GM21619 (cell line): ENCODE measurements at regions not wholly inside any gene's neighbourhood (a gene's known extent, or its start where the extent isn't known, plus 50 kb on each side); places are given as distances from the start of the nearest gene placed in this dataset.

ENCODE experiments used
- ATAC-seq: cut with Tn5 transposase; IDR thresholded peaks from one replicate; pipeline ENCODE4 v1.9.1; 2021; ENCODE audit not compliant: unreplicated experiment

DNA sequence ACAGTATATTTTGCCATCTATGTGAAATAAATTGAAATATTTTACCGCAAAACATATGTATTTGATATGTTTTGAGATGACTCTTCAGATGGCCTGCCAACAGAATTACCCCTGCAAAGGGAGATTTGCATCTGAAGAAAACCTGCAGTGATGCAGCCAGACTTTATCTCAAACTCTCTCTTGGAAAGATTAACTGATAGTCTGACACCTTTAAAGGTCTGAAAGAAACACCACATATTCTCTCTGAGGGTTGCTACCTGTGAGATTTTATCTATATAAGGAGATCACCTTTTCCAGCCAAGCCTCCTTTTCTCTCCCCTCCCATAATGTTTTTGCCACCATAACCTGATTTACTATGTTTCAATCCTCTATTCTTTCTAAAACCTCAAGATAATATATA is 1106.3 kb upstream of the IGFBP7 start:
- ATAC-seq, result no peak

DNA sequence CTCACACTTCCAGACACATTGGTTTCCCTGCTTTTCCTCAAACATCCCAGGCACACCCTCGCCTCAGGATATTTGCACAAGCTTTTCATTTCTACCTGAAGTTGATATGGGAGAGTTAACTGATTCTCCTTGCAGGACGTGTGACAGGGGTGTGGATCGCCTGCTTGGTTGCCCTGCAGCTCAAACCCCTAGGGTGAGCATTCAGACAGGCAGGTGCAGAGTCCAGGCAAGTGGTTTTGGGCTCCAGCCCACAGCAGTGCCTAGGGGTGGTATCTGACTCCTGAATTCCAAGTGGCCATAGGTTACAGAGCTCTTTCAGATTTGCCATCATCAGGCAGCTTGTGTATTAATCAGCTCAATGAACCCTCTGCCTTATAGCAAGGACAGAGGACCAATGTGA is 1104.2 kb upstream of the IGFBP7 start:
- ATAC-seq, result no peak

DNA sequence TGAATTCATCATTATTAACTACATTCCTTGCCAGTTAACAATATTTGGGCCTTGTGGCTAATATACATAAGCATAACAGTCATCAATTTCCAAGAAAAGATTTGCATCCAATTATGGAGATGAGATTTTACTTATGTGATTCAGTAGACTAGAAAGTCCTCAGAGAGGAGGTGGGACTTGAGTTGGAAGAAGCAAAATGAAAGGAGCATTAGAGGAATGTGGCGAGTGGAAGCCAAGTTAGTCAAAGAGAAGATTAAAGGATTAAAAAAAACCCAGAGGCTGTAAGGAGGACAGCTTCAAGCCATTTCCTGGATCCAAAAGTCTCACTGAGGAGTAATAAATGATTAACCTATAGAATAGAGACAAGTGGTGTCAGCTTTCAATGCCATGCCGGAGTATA is 1099.4 kb upstream of the IGFBP7 start:
- ATAC-seq, result no peak

DNA sequence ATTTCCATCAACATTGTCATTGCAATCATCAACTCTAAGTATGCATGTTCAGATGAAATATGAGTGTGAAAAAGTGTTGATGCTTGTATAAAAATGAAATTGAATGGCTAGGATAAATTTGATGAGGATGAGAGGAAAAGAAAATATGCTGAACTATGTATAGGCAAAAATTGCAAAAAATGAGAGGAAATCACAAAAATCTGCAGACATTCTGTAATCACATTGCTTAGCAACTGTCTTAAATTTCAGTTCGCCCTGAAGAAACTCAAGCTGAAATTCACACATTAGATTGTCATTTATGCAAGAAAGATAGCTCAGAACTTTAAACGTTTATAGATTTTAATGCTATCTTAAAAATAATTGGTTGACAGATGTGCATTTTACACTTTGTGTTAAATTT is 1098.8 kb upstream of the IGFBP7 start:
- no peak for ATAC-seq

DNA sequence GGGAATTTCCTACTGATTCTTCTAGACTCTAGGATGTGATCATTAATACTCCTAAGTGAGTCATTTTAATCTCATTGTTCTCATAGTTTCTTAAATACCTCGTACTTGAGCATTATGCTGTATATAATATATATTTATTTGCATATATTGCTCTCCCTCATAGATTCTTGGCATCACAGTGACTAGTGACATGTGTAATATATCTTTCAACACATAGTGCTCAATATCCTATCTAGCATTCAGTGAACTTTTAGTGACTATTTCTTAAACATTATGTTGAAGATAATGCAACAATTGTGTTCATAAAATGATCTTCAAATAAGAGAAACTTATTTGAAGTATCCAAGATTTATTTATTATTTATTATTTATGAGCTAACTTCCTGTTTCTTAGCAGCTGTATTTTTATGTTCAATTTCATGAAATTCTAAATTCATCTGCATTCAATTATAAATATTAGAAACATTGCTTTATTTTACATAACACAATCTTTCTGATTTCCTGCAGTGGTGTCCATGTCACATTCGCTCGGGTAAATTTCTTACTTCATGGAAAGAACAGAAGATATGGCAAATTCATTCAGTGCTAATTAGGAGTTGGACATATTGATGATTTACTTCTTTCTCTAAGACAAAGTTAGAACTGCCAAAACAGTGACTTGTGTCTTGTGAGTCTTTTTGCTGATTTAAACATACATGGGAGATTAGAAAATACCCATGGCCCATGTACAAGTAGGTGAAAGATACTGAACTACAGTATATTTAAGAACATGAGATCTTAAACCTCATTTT is 1095.5 kb upstream of the IGFBP7 start:
- no peak for ATAC-seq

DNA sequence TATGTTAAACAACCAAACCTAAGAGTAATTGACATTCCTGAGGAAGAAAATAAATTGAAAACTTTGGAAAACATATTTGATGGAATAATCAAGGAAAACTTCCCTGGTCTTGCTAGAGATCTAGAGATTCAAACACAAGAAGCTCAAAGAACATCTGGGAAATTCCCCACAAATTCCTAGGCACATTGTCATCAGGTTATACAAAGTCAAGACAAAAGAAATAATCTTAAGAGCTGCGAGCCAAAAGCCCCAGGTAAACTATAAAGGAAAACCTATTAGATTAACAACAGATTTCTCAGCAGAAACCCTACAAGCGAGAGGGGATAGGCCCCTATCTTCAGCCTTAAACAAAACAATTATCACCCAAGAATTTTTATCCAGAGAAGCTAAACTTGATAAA is 1082.0 kb upstream of the IGFBP7 start:
- ATAC-seq, result no peak

DNA sequence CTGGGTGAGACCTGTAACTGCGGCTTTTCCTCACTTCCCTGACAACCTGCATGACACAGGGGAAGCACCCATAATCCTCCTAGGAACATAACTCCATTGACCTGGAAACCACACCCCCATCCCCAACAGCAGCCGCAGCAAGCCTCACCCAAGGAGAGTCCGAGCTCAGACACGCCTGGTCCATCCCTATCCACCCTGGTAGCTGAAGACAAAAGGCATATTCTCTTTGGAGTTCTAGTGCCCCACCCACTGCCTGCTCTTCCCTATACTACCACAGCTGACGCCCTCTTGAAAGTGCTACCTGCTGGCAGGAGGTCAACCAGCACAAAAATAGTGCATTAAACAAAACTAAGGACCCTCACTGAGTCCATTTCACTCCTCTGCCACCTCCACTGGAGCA is 1080.9 kb upstream of the IGFBP7 start:
- ATAC-seq, result no peak

DNA sequence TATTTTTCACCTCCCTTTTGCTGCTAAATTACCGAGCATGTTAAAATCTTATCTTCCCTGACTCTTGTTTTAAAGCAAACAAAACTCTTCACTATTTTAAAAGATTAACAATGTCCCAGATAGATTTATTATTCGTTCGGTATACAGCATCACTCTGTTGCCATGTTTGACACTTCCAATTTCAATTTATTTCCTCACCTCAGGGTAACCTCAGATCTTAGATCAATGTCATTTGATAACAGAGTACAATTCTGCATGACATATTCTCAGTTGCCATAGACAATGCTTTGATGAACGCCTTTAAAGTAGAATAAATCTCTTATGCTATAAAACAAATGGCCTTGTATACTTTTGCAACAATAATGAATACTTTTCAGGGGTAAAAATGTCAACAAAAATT is 1078.1 kb upstream of the IGFBP7 start:
- no peak for ATAC-seq

DNA sequence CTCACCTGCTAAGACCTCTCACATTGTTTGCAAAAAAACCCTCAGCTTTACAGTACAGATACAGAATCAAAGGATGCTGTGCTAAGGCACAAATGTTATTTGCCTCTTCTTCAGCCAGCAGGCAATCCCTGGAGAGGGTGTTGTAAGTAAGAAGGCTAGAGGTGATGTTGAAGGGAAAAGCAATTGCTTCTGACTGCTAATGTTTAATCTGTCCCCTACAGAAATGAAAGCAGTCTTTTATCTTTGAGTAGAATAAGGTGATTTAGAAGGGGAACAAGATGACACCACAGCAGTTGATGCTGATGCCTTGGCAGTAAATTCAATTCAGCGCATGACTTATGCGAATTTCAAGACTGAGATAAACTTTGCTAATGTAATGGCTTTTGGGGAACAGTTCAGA is 1064.8 kb upstream of the IGFBP7 start:
- no peak for ATAC-seq

DNA sequence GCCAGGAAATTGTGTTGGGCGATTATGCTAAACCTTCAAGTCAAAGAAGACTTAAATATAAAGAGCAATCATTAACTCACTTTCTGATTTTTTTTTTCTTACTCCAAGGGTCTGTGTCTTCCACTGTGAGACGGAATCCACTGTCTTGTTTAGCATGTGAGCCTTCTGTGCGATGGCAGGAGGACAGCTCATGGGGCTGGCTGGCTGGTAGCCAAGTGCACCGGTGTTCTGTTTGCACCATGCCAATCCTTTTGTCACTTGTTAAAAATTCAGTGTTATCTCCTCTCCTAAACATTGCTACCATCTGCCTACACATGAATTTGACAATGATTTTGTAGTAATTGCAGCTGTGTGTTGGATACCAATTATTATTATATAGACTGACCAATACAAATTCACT is 1056.3 kb upstream of the IGFBP7 start:
- ATAC-seq, result no peak

DNA sequence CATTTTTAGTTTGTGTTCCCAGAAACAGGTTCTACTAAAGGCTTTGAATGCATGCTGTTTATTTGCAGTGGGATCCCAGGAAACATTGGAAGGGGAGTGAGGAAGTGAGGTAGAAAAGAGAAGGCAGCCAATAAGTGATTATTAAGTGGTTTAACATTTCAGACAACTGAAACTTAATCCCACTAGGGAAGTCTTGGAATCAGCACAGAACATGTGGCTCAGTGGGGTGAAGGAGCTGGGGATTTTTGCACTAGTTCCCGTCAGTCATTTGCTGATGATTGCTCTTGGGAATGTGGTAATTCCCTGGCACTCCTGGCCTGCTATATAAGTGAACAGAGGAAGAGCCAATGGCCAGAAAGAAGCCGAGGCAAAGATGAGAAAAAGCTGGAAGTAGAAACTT is 1053.0 kb upstream of the IGFBP7 start:
- ATAC-seq, result no peak

DNA sequence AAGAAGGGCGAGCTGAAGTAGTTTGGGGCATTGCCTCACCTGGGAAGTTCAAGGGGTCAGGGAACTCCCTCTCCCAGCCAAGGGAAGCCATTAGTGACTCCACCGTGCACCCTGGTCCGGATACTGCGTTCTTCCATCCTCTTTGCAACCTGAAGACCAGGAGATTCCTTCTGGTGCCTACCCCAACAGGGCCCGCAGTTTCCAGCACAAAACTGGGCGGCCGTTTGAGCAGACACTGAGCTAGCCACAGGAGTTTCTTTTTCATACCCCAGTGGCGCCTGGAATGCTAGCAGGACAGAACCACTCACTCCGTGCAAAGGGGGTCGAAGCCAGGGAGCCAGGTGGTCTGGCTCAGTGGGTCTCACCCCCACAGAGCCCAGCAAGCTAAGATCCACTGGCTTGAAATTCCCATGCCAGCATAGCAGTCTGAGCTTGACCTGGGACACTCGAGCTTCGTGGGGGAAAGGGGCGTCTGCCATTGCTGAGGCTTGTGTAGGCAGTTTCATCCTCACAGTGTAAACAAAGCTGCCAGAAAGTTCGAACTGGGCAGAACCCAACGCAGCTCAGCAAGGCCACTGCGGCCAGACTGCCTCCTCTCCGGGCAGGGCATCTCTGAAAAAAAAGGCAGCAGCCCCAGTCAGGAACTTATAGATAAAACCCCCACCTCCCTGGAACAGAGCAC is 1039.4 kb upstream of the IGFBP7 start:
- no peak for ATAC-seq

DNA sequence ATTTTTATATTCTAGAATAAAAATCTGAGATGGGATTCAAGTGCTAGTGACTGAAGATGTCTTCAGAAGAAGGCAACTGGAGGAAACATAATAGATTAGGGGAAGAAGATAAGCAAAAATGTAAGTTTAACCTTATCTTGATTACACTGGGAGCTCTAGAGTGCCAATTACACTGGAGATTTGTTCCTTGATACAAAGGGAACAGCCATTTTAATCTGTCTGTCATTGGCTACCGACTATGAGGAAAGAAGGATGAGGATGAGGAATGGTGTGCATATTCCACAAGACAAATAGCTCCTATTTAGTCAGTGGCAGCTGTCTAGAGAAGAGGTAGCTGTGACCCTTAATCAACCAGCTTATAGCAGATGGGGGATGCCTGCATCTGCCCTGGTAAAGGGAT is 1034.5 kb upstream of the IGFBP7 start:
- ATAC-seq, result no peak

DNA sequence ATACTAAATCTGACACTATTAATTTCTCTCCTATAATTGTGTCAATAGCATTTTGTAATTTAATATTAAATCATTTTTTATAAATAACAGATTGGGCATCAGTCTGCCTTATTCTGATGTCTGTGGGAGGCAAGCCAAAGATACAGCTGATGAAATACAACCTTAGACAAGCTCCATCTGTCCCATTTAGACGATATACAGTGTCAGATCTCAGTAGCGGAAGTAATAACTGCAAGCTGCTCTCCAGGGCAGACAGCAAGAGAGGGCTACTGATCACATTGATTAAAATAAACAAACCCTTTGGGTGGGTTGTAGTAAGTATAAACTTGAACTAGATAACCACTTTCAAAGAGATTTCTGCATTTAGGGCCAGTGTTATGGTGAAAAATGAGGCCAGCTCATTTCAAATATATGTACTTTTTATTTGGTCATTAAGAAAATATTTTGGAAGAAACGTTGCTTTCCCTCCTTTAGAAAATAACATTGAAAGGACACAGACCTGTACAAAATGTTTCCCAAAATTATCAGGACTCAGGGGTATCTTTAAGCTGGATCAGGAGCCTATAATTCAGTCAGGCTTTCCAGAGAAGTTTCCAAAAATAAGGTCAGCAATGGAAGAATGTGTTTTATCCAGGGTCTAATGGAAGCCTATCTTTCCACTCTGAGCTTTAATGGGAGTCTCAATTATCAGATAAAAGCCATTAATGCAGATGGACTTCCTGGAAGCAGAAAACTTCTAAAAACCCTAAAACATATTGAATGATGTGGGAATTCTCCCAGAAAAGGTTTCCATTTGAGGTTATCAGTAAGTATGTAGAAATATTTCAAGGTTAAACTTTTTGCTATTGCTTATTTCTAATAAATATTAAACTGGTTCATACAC is 1028.8 kb upstream of the IGFBP7 start:
- no peak for ATAC-seq

DNA sequence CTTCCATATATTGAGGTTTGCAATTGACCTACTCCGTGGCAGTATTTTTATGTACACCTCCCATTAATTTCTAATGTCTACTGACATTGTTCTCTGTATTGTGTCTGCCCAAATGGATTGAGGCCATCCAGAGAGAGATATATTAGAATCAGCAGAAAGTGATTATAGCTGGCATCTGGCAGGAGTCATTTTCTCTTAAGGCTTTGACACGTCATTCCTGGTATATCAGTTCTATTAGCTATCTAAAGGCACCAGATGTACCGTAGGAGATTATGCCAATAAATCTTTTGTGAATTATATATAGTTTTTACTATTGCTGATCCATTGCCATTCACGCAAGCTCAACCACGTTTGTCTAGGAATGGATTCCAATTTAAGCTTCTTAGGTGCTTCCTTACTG is 1026.4 kb upstream of the IGFBP7 start:
- no peak for ATAC-seq

DNA sequence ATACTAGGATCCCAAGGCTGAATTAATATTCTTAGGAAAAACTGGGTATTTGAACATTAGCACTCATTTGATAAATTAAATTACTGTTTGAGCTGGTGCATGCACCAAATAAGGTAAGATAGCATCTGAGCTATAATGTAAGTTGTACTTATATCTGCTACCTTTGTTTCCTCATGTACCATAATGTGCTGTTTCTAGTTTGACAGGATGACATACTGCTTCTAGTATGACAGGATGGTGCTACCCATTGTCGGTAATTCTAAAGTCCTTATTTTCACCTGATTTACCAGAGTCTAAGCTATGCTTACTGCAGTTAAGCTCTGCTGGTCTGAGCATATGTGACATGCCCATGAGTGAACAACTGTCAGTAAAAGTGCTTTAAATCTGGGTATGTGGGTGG is 1017.5 kb upstream of the IGFBP7 start:
- ATAC-seq, result no peak

DNA sequence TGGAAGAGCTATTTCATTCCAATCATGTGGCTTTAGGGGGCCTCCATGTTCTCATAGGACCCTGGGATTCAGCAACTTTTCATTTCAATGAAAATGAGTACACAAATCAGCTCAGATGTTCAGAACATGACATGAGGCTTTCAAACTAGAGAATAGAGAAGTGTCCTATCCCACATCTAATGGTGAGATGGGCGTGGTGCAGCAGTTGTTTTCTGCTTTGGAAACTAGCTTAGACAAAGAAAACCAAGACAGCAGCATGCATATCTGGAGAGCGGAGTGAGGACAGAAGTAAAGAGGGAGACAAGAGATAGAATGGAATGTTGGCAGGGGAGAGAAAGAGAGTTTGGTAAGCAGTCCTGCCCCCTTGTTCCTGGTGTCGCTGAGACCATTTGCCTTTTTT is 1009.1 kb upstream of the IGFBP7 start:
- no peak for ATAC-seq

DNA sequence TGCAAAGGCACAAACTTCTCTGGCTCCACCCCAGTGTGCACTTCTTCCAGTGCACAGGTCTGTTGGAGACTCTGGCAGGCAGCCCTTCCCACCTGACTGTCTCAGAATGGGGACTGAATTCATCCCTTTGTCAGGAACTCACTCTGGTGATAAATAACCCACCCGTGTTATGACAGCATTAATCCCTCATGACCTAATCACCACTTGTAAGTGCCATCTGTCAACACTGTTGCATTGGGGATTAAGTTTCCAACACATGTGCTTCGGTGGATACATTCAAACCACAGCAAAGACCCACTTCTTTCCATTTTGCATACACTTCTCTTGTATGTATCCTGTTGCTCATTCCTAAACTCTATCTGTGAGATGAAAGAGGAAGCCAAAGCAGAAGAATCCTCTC is 1002.9 kb upstream of the IGFBP7 start:
- ATAC-seq, result no peak

DNA sequence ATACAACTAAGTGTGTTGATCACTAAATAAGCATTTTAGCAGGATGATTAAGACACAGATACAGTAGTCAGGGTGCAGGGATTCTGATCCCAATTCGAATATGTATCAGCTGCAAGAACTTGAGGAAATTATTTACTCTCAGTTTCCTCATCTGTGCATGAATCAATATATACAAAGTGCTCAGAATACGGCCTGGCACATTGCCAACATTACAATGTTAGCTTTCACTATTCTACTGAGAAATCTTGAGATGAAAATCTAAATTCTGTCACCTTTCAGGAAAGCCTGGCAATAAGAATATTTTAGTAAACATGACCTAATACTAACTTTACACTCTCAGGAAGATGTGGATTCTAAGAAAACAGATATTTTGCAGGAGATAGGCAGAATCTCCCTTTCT is 1001.6 kb upstream of the IGFBP7 start:
- ATAC-seq, result no peak

DNA sequence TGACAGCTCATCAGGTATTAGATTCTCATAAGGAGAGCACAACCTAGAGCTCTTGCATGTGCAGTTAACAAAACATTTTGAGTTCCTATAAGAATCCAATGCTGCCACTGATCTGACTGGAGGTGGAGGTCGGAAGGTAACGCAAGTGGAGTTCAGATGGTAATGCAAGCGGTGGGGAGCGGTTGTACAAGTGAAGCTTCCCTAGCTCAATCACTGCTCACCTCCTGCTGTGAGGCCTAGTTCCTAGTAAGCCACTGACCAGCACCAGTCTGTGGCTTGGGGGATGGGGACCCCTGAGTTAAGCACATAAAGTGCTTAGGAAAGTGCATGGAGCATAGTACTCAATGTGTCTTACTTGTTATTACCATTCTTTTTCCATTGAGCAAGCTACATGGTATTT is 983.2 kb upstream of the IGFBP7 start:
- no peak for ATAC-seq

DNA sequence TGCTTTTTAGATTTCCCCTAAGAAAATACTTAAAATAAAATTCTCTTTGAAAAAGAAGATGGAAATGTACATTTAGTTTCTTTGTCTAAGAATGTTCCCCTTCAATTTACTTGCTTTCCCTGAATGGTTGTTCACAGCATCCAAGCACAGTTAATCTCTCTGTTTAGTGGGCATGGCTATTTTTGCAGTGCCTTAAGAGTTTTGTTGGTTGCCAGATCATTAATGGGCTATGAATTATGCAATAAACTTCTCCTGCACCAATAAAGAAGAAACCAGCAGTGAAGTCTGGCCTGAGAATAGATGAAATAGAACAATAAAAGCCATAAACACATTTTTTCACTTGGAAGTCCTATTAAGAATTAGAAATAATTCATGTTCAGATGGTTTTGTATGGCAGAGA is 980.4 kb upstream of the IGFBP7 start:
- no peak for ATAC-seq

DNA sequence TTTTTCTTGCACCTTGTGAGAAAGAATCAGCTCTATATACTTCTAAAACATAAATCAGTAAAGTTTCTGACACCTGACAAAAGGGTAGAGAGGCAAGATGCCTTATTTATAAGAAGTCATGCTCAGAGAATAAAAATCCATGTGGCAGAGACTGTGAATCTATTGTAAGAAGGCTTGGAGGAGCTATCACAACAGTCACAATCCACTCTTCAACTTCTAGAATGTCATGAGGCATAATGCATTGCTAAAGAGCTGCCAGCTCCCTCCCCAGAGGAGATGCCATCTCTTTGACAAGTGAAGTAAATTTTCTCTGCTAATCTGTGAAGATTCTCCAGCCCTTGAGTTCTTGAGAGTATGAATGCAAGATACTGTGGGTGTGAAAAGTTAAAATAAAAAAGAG is 971.2 kb upstream of the IGFBP7 start:
- no peak for ATAC-seq
